GM12875 (cell line): ENCODE measurements at regions not wholly inside any gene's neighbourhood (a gene's known extent, or its start where the extent isn't known, plus 50 kb on each side); places are given as distances from the start of the nearest gene placed in this dataset.

Experiments
- H3K4me3 ChIP-seq: one replicate; pipeline ENCODE4 v1.5.1; 2011; ENCODE audit warnings: low read depth, low read length, control low read depth
- TF ChIP-seq, protein P1 (sequence below): IDR thresholded peaks from 2 replicates; pipeline ENCODE4 v1.5.1; 2011; ENCODE audit warnings: low read depth, mild to moderate bottlenecking, control low read depth, inconsistent platforms, low read length, moderate library complexity, borderline replicate concordance; ENCODE audit not compliant: insufficient read depth

- TF ChIP-seq, protein P1, sequence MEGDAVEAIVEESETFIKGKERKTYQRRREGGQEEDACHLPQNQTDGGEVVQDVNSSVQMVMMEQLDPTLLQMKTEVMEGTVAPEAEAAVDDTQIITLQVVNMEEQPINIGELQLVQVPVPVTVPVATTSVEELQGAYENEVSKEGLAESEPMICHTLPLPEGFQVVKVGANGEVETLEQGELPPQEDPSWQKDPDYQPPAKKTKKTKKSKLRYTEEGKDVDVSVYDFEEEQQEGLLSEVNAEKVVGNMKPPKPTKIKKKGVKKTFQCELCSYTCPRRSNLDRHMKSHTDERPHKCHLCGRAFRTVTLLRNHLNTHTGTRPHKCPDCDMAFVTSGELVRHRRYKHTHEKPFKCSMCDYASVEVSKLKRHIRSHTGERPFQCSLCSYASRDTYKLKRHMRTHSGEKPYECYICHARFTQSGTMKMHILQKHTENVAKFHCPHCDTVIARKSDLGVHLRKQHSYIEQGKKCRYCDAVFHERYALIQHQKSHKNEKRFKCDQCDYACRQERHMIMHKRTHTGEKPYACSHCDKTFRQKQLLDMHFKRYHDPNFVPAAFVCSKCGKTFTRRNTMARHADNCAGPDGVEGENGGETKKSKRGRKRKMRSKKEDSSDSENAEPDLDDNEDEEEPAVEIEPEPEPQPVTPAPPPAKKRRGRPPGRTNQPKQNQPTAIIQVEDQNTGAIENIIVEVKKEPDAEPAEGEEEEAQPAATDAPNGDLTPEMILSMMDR: no peak
- no peak overlapping the region for H3K4me3 ChIP-seq
These were observed 93.5 kb upstream of the SASH1 start for GRCh38 chr6:148249160-148249559.

DNA sequence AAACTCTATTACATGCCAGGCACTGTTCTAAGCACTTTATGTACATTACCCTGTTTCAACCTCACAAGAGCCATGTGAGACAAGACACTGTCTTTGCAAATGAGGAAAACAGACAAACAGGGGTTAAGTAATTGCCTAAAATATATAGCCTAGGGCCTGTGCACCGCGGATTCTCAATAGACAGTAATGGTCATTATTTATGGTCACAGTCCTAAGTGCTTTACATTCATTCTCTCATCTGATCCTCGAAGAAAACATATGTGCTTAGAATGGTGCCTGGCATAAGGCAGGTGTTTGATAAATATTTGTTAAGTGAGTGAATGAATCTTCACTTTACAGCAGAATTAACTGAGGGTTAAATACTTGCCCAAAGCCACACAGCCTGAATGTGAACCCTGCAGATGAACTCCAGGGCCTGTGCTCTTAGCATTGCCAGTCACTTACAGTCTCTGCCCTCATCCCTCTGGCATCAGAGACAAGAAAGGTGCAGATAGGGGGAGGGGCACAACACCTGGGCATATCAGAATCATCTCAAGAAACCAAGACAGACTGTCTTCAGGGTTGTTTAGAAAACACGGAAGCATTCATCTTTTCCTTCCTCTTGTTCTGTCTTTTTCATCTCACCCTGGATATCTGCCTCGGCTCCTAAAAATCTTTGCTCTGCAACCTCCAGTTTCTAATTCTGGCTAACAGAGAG is 92.8 kb upstream of the SASH1 start:
- H3K4me3 ChIP-seq: no peak overlapping the region

GRCh38 chr6:148250975-148251685 is 91.5 kb upstream of the SASH1 start:
- H3K4me3 ChIP-seq: no peak overlapping the region
- TF ChIP-seq, protein P1: no peak

More for the DNA sequence above, 92.8 kb upstream of the SASH1 start:
- TF ChIP-seq, protein P1: no peak

DNA sequence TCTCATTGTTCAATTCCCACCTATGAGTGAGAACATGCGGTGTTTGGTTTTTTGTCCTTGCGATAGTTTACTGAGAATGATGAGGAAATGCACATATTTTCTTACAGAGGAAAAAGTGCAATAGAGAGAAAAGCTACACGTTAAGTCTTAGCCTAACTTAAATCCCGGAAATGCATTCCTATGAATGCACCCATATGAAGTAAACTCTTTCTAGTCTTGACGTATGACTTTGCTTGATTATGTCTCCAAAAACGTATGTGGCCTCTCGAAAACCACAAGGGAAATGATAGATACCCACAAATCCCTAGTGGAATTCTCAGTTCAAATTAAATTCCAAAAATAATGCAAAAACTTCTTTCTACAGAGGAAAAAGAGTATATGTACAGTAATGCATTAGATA is 90.7 kb upstream of the SASH1 start:
- no peak overlapping the region for H3K4me3 ChIP-seq
- TF ChIP-seq, protein P1: no peak

GRCh38 chr6:148257810-148258209 is 84.8 kb upstream of the SASH1 start:
- H3K4me3 ChIP-seq: no peak overlapping the region
- TF ChIP-seq, protein P1: no peak

DNA sequence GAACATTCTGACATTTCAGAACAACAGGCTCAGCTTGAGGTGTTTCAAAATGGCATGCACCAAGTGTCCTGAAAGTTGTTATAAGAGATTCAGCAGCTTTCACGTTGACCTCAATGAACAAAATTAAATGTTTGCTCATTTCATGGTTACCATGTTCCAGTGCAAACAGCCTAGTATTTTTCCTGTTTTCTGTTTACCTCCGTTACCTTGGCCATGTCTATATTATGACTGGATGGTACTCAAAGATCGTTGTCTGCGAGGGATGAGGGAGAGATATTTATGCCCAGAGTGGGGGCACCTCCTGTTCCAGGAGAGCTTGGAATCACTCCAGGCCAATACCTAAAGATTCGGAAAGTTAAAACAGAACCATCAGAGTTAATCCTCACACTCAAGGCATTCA is 83.8 kb upstream of the SASH1 start:
- TF ChIP-seq, protein P1: no peak
- H3K4me3 ChIP-seq: no peak overlapping the region

DNA sequence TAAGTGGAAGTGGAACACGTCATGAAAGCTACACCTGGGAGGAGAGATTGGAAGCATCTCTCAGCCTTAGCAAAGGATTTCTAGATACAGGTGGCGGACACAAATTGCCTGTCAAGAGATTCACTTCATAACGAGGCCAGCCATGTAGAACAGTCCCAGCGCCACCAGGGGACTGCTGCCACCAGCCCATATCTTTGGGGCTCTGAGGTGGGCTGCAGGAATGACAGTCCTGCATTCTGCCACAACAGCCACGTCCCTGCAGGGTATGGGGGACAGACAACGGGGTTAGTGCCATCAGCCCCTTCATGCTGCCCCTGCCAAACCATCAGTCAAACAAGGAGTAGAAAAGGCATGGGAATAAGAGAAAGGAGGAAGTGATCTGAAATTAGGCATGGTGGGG is 81.2 kb upstream of the SASH1 start:
- TF ChIP-seq, protein P1: no peak
- no peak overlapping the region for H3K4me3 ChIP-seq
